SU-DHL-6 (cell line): ENCODE measurements at regions not wholly inside any gene's neighbourhood (a gene's known extent, or its start where the extent isn't known, plus 50 kb on each side); places are given as distances from the start of the nearest gene placed in this dataset.

Source experiments
- H2AFZ ChIP-seq: fragments of 200-600 bp; sonication (generic); 2 replicates; pipeline ENCODE4 v1.6.1; 2014; ENCODE audit warnings: low read depth, mild to moderate bottlenecking, moderate library complexity, mixed read lengths, antibody characterized with exemption, low read length; ENCODE audit not compliant: severe bottlenecking
- H3F3A ChIP-seq: fragments of 200-600 bp; shearing (Covaris generic); 2 replicates; pipeline ENCODE4 v1.6.0; 2016; ENCODE audit warnings: antibody characterized with exemption, mild to moderate bottlenecking; ENCODE audit not compliant: insufficient read depth
- H3K27ac ChIP-seq: fragments of 200-600 bp; sonication (generic); 2 replicates; pipeline ENCODE4 v1.5.1; 2016; ENCODE audit warnings: low read depth, mild to moderate bottlenecking, low read length, moderate library complexity, mixed read lengths
- H3K27me3 ChIP-seq: fragments of 200-600 bp; sonication (generic), shearing (Covaris generic); 2 replicates; pipeline ENCODE4 v1.6.0; 2014; ENCODE audit warnings: mild to moderate bottlenecking, low read length
- H3K36me3 ChIP-seq: fragments of 200-600 bp; sonication (generic); 2 replicates; pipeline ENCODE4 v1.6.1; 2014; ENCODE audit warnings: mild to moderate bottlenecking, low read length, mixed read lengths
- H3K4me2 ChIP-seq: fragments of 300-600, 200-600 bp; shearing (Covaris generic), sonication (generic); 2 replicates; pipeline ENCODE4 v1.6.0; 2014; ENCODE audit warnings: low read length, low read depth, mild to moderate bottlenecking; ENCODE audit not compliant: poor library complexity, severe bottlenecking
- H3K4me3 ChIP-seq: fragments of 200-600 bp; sonication (generic); 2 replicates; pipeline ENCODE4 v1.5.1; 2014; ENCODE audit warnings: antibody characterized with exemption, low read length, mild to moderate bottlenecking, mixed read lengths; ENCODE audit not compliant: insufficient read depth, poor library complexity, severe bottlenecking
- H3K79me2 ChIP-seq: fragments of 200-600 bp; sonication (generic); 2 replicates; pipeline ENCODE4 v1.6.1; 2014; ENCODE audit warnings: mild to moderate bottlenecking, low read length, moderate library complexity; ENCODE audit not compliant: insufficient read depth
- H3K9ac ChIP-seq: fragments of 200-600 bp; sonication (generic); 2 replicates; pipeline ENCODE4 v1.7.0; 2014; ENCODE audit warnings: mild to moderate bottlenecking, low read length
- H3K9me2 ChIP-seq: fragments of 200-600 bp; sonication (generic); replicated peaks from 2 replicates; pipeline ENCODE4 v1.6.1; 2014; ENCODE audit warnings: low read length; ENCODE audit not compliant: insufficient read depth
- H3K9me3 ChIP-seq: fragments of 200-600 bp; sonication (generic); 2 replicates; pipeline ENCODE4 v1.6.1; 2014; ENCODE audit warnings: low read length, mixed read lengths; ENCODE audit not compliant: insufficient read depth
- H4K20me1 ChIP-seq: fragments of 200-600 bp; sonication (generic); 2 replicates; pipeline ENCODE4 v1.6.1; 2014; ENCODE audit warnings: low read depth, mild to moderate bottlenecking, antibody characterized with exemption, low read length, moderate library complexity, mixed read lengths
- CTCF ChIP-seq: fragments of 200-600 bp; sonication (generic); IDR thresholded peaks from one replicate; pipeline ENCODE4 v1.5.1; 2017; ENCODE audit warnings: antibody characterized with exemption, mild to moderate bottlenecking, low read length, moderate library complexity; ENCODE audit not compliant: insufficient read depth, poor library complexity, severe bottlenecking
- EZH2phosphoT487 ChIP-seq: fragments of 200-600 bp; sonication (generic), shearing (Covaris generic); conservative IDR thresholded peaks from 2 replicates; pipeline ENCODE4 v1.6.1; 2018; ENCODE audit warnings: mild to moderate bottlenecking, antibody characterized with exemption, low read length, moderate library complexity, mixed read lengths

DNA sequence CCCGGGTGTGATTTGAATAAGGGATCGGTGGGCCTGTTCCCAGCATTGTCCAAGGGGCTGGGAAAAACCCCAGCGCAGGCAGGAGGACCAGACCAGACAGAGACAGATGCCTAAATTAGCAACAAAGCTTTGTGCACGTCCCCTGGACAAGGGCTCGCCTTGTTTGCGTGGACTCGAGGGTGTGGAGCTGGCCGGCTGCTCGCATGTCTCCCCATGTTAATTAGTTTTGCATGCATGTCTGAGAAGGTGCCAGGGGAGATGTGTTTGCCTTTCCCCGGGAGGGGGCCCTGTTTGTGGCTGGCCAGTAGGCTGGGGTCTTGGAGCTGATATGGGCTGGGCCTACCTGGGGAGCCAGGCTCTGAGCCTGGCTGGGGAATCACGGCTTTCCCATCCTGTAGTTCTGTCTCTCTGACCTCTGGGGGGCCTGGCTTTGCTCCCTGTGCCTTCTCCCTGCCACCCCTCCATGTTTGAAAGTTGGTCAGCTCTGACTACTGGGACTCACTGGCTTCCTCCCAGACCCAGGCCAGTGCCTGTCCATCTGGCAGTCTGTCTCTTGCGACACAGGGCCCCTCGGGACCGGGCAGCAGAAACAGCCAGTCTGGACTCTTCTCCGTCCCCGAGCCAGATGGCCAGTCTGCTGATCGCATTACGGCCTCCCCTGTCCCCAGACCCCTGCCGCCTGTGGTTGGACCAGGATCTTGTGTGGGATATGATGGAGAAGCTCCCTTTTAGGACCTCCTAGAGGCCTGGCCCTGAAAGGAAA lies 55.4 kb upstream of the POLG start:
- H3K4me2 ChIP-seq = no peak overlapping the region
- H3K79me2 ChIP-seq = no peaks in the 10 kb centered on the region
- H3K27me3 ChIP-seq = no peaks in the 10 kb centered on the region
- no peak overlapping the region for H2AFZ ChIP-seq
- no peak overlapping the region for H3K27ac ChIP-seq
- H3K9me3 ChIP-seq = no peaks in the 10 kb centered on the region
- no peak for TF ChIP-seq EZH2phosphoT487
- no peaks in the 10 kb centered on the region for H4K20me1 ChIP-seq
- no peaks in the 10 kb centered on the region for H3F3A ChIP-seq
- no peaks in the 10 kb centered on the region for H3K9me2 ChIP-seq
- no peak overlapping the region for H3K9ac ChIP-seq
- H3K4me3 ChIP-seq = no peak overlapping the region
- H3K36me3 ChIP-seq = no peaks in the 10 kb centered on the region

DNA sequence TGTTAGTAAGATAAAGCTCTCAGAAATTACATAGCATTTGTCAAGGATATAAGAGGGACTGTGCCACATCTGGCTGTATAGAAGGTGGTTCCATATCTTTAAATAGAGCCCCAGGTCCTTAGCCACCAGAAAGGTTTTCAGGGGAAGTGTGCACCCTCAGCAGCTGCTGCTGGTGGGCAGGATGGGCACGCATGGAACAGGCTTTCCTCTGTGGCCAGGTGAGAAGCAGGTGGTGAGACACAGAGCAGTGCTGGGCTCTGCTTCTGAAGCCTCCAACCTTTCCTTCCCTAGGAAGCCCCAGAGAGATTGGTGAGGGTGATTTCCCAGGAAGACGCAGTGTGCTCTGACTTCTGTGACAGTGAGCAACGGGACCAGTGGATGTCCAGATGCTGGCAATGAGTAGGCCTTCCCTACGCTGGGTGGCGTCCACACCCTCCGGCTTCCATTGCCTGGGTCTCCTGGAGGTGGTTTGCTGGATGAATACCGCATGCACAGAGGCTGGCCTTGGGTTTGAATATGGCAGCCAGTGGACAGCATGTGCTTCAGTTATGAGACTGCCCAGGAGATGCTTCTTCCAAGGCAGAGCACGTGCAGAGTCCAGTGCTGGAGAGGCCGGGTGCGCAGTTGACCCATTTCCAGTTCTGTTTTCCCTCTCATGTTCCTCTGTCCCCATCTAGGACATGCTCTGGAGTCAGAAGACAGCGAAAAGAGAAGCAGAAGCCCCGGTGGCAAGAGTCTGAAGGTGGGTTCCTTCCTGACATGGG lies 52.7 kb upstream of the POLG start:
- Histone ChIP-seq H4K20me1 (no peaks in the 10 kb centered on the region), H3K9me3 (no peaks in the 10 kb centered on the region), H3K4me3 (no peak overlapping the region), H3K27ac (no peak overlapping the region), H3K4me2 (no peak overlapping the region), H3K27me3 (no peaks in the 10 kb centered on the region), H3K9ac (no peak overlapping the region), H3F3A (no peaks in the 10 kb centered on the region), H3K36me3 (no peaks in the 10 kb centered on the region), H2AFZ (no peak overlapping the region), H3K9me2 (no peaks in the 10 kb centered on the region), H3K79me2 (no peaks in the 10 kb centered on the region)
- TF ChIP-seq CTCF (no peak), EZH2phosphoT487 (no peak)

DNA sequence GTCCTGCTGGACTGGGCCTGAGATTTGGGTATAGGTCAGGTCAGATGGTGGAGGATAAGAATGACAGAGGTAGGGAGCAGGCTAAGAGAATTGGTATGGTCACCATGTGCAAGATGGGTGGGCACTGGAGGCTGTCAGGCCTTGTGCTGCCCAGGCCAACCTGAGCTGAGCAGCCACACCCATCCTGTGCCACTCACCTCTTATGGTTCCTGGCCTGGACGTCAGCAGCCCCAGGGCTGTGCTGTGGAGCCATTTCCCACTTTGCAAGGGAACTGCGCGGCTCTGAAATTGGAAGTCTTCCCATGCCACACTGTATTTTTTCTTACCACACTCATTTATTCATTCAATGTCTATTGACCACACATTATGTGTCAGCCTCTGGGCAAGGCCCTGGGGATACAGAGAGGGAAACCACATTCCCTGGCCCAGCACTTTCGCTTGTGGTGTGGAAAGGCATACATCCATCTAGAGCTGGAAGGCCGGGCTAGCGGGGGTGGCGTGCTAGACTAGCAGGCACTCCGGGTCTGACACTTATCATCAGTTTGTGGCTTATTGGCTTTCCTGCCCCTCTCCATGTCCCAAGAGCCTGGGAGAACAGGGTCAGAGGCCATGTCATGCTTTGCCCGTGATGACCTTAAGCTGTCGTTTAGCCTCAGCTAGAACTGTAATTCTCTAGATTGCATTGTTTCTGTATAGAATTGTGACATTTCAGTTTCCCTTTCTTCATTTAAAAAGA lies 51.1 kb upstream of the POLG start:
- Histone ChIP-seq H4K20me1 (no peaks in the 10 kb centered on the region), H3F3A (no peaks in the 10 kb centered on the region), H3K9me3 (no peaks in the 10 kb centered on the region), H3K4me2 (no peak overlapping the region), H3K27ac (no peak overlapping the region), H2AFZ (no peak overlapping the region), H3K79me2 (no peaks in the 10 kb centered on the region), H3K36me3 (no peaks in the 10 kb centered on the region), H3K9ac (no peak overlapping the region), H3K27me3 (no peaks in the 10 kb centered on the region), H3K9me2 (no peaks in the 10 kb centered on the region), H3K4me3 (no peak overlapping the region)
- TF ChIP-seq EZH2phosphoT487 (no peak), CTCF (no peak)
